Left lung (tissue), 4 donors: ENCODE measurements at regions not wholly inside any gene's neighbourhood (a gene's known extent, or its start where the extent isn't known, plus 50 kb on each side); places are given as distances from the start of the nearest gene placed in this dataset.

Experiments used
- ATAC-seq: fragments of 200-7000 bp; cut with Tn5 transposase; one replicate; pipeline ENCODE4 v1.9.1; 2020; ENCODE audit warnings: moderate library complexity
- DNase-seq, 4 donors: peaks; one replicate each; pipeline ENCODE4 v3.0.0-alpha.2; 2013 to 2020
- H3K27ac ChIP-seq, 2 donors: fragments of 200-600 bp; sonication (generic) in 1 of 2; one replicate each; pipeline versions ENCODE4 v1.5.0 to v1.8.0; 2020 to 2021
- H3K27me3 ChIP-seq, 2 donors: fragments of 200-600 bp; sonication (generic) in 1 of 2; one replicate each; pipeline versions ENCODE4 v1.5.0 to v1.8.0; 2020 to 2021
- H3K36me3 ChIP-seq, 2 donors: fragments of 200-600 bp; sonication (generic) in 1 of 2; one replicate each; pipeline versions ENCODE4 v1.5.0 to v1.8.0; 2020 to 2021
- H3K4me1 ChIP-seq, 2 donors: fragments of 200-600 bp; one replicate each; pipeline ENCODE4 v1.8.0; 2021
- H3K4me3 ChIP-seq, 2 donors: fragments of 200-600 bp; sonication (generic) in 1 of 2; one replicate each; pipeline versions ENCODE4 v1.5.0 to v1.8.0; 2020 to 2021; ENCODE audit warnings: mild to moderate bottlenecking in 1 of 2
- H3K9me3 ChIP-seq, 2 donors: fragments of 200-600 bp; sonication (generic) in 1 of 2; one replicate each; pipeline versions ENCODE4 v1.5.0 to v1.8.0; 2020 to 2021
- CTCF ChIP-seq, 2 donors: fragments of 200-600 bp; sonication (generic) in 1 of 2; IDR thresholded peaks; one replicate each; pipeline versions ENCODE4 v1.5.0 to v1.8.0; 2021; ENCODE audit warnings: antibody characterized with exemption in 2 of 2
- intact Hi-C, 2 donors: fragments of 100-400 bp; cut with DNase I; formaldehyde crosslinking; loops; one replicate each; pipeline versions ENCODE4 v1.11.2 to v1.14.2; 2022
- donor health status: DM: no; HTN: yes; CAD: no.
- donor health status: DM: no; HTN: no; CAD: no.

DNA sequence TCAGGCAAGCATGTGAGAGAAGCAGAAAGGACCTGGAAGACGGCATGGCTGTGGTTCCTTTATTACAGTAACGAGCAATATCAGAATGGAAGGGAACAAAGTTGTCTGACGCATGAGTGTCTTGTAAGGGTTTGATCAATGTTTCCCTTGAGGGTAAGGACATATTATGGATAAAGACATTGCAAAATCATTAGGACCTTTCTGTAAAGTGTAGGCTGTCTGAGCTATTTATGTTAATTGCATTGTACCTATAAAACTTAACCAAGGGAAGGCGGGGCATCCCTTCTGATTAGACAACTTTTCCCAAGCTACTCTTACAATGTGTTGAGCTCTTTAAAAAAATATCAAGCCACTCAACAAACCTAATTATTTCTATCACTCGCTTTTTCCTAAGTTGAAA is 112.2 kb upstream of the JADE1 start:
- no peak overlapping the region for H3K4me3 ChIP-seq
- no peak overlapping the region for H3K27ac ChIP-seq
- no peak for DNase-seq
- TF ChIP-seq CTCF (IDR thresholded peaks at IDR 0.05) = no peak
- no peaks in the 10 kb centered on the region for H3K4me1 ChIP-seq
- H3K36me3 ChIP-seq = no peaks in the 10 kb centered on the region
- peaks cover 0 to 3% of the 10 kb centered on the region in 2 donors for H3K9me3 ChIP-seq
- intact Hi-C loops = no loop called here
- no peaks in the 10 kb centered on the region for H3K27me3 ChIP-seq
- no peak for ATAC-seq

DNA sequence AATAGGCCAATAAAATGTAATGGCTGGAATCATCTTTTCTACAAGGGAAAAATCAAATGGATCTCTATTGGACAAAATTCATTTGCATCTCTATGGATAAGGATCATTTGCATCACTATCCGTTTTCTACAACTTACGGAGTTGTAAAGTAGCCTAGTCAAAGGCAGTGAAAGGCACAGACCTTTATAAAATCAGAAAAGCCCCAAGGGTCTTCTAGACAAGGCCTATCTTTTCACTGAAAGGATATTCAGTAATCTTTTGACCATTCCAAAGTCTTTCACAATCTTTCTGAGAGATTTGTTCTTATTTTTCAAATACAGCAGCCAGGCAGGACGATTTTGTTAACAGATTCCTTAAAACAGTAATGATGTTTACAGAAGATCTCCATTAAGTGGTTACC is 119.5 kb upstream of the JADE1 start:
- no peak overlapping the region for H3K27ac ChIP-seq
- peaks cover 0 to 3% of the 10 kb centered on the region in 2 donors for H3K9me3 ChIP-seq
- no peaks in the 10 kb centered on the region for H3K27me3 ChIP-seq
- DNase-seq = no peak
- no peaks in the 10 kb centered on the region for H3K36me3 ChIP-seq
- no peak overlapping the region for H3K4me3 ChIP-seq
- no peaks in the 10 kb centered on the region for H3K4me1 ChIP-seq
- intact Hi-C loops = no loop called here
- no peak for ATAC-seq
- no peak for TF ChIP-seq CTCF (IDR thresholded peaks at IDR 0.05)

- no peaks in the 10 kb centered on the region for H3K9me3 ChIP-seq
- no peak for TF ChIP-seq CTCF (IDR thresholded peaks at IDR 0.05)
- no peak for ATAC-seq
- no peaks in the 10 kb centered on the region for H3K27me3 ChIP-seq
- H3K4me3 ChIP-seq = no peak overlapping the region
- intact Hi-C loops = no loop called here
- no peak overlapping the region for H3K27ac ChIP-seq
- H3K4me1 ChIP-seq = no peaks in the 10 kb centered on the region
- DNase-seq = no peak
- H3K36me3 ChIP-seq = no peaks in the 10 kb centered on the region
Measured at GRCh38 chr4:128688846-128689437, 120.6 kb upstream of the JADE1 start.

DNA sequence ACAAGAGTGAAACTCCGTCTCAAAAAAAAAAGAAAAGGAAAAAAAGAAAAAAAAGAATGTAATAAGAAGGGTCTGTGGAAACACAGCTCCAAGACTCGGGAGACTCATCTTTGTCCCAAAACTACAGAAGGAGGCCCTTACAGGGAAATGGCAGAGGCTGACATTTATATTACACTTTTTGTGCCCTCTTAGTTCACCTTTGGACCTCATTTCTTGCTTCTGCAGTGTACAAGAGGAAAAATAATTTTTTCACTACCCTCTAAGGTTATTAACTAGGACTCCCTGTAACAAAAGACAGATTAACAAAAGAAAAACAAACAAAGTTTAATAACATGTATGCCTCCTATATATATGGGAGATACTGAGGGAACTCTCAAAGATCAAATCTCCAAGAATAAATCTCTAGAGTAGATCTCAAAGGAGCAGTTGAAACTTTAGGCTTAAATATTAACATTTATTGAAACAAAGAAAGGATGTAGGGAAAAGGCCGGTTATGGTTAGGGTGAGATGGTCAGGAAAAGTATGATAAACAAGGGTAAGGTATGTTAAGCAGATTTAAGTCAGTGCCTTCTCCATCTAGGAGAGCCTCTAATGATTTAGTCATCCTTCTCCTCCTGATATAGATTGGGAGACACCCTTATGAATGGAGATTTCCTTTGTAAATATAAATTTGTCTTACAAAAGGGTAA is 121.3 kb upstream of the JADE1 start:
- ATAC-seq (no peak), DNase-seq (no peak)
- TF ChIP-seq CTCF (IDR thresholded peaks at IDR 0.05) = no peak
- Histone ChIP-seq H3K9me3 (no peaks in the 10 kb centered on the region), H3K4me3 (no peak overlapping the region), H3K27me3 (no peaks in the 10 kb centered on the region), H3K4me1 (no peaks in the 10 kb centered on the region), H3K27ac (no peak overlapping the region), H3K36me3 (no peaks in the 10 kb centered on the region)
- intact Hi-C loops = no loop called here

- intact Hi-C loops = no loop called here
- no peak overlapping the region for H3K27ac ChIP-seq
- H3K27me3 ChIP-seq = no peaks in the 10 kb centered on the region
- no peaks in the 10 kb centered on the region for H3K36me3 ChIP-seq
- no peaks in the 10 kb centered on the region for H3K4me1 ChIP-seq
- no peak overlapping the region for H3K4me3 ChIP-seq
- ATAC-seq (no peak), DNase-seq (no peak)
- TF ChIP-seq CTCF (IDR thresholded peaks at IDR 0.05) = no peak
- H3K9me3 ChIP-seq = no peaks in the 10 kb centered on the region
Measured at GRCh38 chr4:128686810-128687209, 122.7 kb upstream of the JADE1 start.
